ENCODE measurements at regions not wholly inside any gene's neighbourhood (a gene's known extent, or its start where the extent isn't known, plus 50 kb on each side); places are given as distances from the start of the nearest gene placed in this dataset.

DNA sequence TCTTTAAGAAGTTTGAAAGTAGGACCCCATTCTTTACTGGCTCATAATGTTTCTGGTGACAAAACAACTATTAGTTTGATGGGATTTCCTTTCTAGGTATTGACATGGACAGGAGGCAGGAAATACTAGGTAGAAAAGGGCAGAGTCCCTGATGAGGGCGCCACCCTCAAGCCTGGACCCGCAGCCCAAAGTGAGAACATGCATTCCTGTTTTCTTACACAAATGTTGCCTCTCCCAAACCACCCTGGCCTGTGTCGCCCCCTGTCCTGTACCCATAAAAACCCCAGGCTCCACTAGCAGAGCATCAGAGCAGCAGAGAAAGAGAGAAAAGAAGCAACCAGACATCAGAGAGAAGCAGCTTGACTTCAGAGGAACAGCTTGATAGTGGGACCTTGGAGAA lies 1055.2 kb upstream of the POT1 start:
- TF ChIP-seq, protein P1, sequence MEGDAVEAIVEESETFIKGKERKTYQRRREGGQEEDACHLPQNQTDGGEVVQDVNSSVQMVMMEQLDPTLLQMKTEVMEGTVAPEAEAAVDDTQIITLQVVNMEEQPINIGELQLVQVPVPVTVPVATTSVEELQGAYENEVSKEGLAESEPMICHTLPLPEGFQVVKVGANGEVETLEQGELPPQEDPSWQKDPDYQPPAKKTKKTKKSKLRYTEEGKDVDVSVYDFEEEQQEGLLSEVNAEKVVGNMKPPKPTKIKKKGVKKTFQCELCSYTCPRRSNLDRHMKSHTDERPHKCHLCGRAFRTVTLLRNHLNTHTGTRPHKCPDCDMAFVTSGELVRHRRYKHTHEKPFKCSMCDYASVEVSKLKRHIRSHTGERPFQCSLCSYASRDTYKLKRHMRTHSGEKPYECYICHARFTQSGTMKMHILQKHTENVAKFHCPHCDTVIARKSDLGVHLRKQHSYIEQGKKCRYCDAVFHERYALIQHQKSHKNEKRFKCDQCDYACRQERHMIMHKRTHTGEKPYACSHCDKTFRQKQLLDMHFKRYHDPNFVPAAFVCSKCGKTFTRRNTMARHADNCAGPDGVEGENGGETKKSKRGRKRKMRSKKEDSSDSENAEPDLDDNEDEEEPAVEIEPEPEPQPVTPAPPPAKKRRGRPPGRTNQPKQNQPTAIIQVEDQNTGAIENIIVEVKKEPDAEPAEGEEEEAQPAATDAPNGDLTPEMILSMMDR (IDR thresholded peaks at IDR 0.05; ENCODE audit: low read depth, low read length, poor library complexity, severe bottlenecking) = no peak
- TF ChIP-seq EZH2phosphoT487 (IDR thresholded peaks at IDR 0.05; ENCODE audit: borderline replicate concordance, low read length) = no peak

All from DOHH2 (cell line).